ENCODE measurements at regions not wholly inside any gene's neighbourhood (a gene's known extent, or its start where the extent isn't known, plus 50 kb on each side); places are given as distances from the start of the nearest gene placed in this dataset.

DNA sequence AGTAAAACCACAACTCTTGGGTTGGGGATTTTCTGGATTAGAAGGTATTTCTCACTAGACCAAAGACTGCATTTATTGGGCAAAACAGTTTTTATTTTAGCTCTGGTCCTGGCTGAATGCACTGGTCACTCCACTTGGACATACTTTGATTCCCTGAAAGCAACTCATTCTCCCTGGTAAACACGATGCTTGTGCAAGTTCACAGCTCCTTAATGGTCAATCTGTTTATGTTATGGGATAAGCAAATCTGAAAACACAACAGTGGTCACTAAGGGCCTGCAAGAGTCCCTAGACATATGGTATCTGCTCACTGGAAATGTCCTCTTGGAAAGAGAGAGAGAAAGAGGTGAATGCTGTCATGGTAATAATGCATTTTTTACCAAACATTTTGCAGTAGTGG, 559.8 kb downstream of the CDH26 start:
- no peak for DNase-seq (ENCODE audit: low read depth)
- H3K4me3 ChIP-seq (ENCODE audit: control insufficient read depth, low read depth, low read length), result no peak overlapping the region
- TF ChIP-seq, protein P1, sequence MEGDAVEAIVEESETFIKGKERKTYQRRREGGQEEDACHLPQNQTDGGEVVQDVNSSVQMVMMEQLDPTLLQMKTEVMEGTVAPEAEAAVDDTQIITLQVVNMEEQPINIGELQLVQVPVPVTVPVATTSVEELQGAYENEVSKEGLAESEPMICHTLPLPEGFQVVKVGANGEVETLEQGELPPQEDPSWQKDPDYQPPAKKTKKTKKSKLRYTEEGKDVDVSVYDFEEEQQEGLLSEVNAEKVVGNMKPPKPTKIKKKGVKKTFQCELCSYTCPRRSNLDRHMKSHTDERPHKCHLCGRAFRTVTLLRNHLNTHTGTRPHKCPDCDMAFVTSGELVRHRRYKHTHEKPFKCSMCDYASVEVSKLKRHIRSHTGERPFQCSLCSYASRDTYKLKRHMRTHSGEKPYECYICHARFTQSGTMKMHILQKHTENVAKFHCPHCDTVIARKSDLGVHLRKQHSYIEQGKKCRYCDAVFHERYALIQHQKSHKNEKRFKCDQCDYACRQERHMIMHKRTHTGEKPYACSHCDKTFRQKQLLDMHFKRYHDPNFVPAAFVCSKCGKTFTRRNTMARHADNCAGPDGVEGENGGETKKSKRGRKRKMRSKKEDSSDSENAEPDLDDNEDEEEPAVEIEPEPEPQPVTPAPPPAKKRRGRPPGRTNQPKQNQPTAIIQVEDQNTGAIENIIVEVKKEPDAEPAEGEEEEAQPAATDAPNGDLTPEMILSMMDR (IDR thresholded peaks at IDR 0.05; ENCODE audit: control insufficient read depth, insufficient read depth, low read depth, low read length, missing control alignments), result no peak

GRCh38 chr20:60525397-60525796, 567.2 kb downstream of the CDH26 start:
- DNase-seq (ENCODE audit: low read depth), result no peak
- TF ChIP-seq, protein P1 (IDR thresholded peaks at IDR 0.05; ENCODE audit: control insufficient read depth, insufficient read depth, low read depth, low read length, missing control alignments), result no peak
- H3K4me3 ChIP-seq (ENCODE audit: control insufficient read depth, low read depth, low read length), result no peak overlapping the region

GRCh38 chr20:60527656-60528055, 569.4 kb downstream of the CDH26 start:
- TF ChIP-seq, protein P1 (IDR thresholded peaks at IDR 0.05; ENCODE audit: control insufficient read depth, insufficient read depth, low read depth, low read length, missing control alignments), result no peak
- no peak overlapping the region for H3K4me3 ChIP-seq (ENCODE audit: control insufficient read depth, low read depth, low read length)
- DNase-seq (ENCODE audit: low read depth), result no peak

- TF ChIP-seq, protein P1 (IDR thresholded peaks at IDR 0.05; ENCODE audit: control insufficient read depth, insufficient read depth, low read depth, low read length, missing control alignments), result no peak
These were observed 569.9 kb downstream of the CDH26 start for GRCh38 chr20:60528141-60528540.

GRCh38 chr20:60529149-60529548, 570.9 kb downstream of the CDH26 start:
- DNase-seq (ENCODE audit: low read depth), result no peak
- no peak overlapping the region for H3K4me3 ChIP-seq (ENCODE audit: control insufficient read depth, low read depth, low read length)
- TF ChIP-seq, protein P1 (IDR thresholded peaks at IDR 0.05; ENCODE audit: control insufficient read depth, insufficient read depth, low read depth, low read length, missing control alignments), result no peak

More at GRCh38 chr20:60528141-60528540, 569.9 kb downstream of the CDH26 start:
- H3K4me3 ChIP-seq (ENCODE audit: control insufficient read depth, low read depth, low read length), result no peak overlapping the region
- no peak for DNase-seq (ENCODE audit: low read depth)

DNA sequence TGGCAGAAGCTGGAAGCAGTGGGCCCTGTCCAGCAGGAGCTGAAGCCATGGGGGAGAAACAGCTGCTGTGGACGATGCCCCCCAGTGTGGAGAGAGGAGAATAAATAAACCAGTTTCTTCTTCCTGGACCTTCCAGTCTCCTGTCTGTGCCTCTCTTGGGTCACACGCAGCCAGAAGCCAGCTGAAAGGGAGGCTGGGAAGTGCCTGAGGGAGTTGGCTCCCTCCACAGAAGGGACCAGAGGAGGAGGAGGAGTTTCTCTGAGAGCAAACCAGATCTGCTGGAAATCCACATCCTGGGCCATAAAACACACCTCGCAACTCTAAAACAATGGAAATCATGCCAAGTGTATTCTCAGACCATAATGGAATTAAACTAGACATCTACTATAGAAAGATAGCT, 577.0 kb downstream of the CDH26 start:
- DNase-seq (ENCODE audit: low read depth), result no peak
- TF ChIP-seq, protein P1 (IDR thresholded peaks at IDR 0.05; ENCODE audit: control insufficient read depth, insufficient read depth, low read depth, low read length, missing control alignments), result no peak
- H3K4me3 ChIP-seq (ENCODE audit: control insufficient read depth, low read depth, low read length), result no peak overlapping the region

DNA sequence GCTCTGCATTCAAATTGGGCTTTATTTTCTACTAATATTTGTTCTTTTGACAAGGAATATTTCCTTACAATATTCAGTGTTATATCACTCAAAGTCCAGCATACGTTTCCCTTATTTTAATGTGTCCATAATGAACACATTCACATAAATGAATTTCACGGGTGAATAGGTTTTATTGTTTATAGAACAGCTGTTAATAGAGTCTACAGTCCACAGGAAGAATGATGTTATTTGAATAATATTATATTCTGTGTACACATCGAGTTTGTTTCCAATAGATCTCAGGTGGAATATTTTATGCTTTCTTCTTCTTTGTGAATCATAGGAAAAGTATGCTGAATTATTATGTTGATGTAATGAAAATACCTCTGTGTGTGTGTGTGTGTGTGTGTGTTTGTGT, 582.4 kb downstream of the CDH26 start:
- H3K4me3 ChIP-seq (ENCODE audit: control insufficient read depth, low read depth, low read length), result no peak overlapping the region
- TF ChIP-seq, protein P1 (IDR thresholded peaks at IDR 0.05; ENCODE audit: control insufficient read depth, insufficient read depth, low read depth, low read length, missing control alignments), result no peak
- DNase-seq (ENCODE audit: low read depth), result no peak
